Fibroblast of lung (primary cell): ENCODE measurements at regions not wholly inside any gene's neighbourhood (a gene's known extent, or its start where the extent isn't known, plus 50 kb on each side); places are given as distances from the start of the nearest gene placed in this dataset.

Experiments
- CTCF ChIP-seq, 2 donors: IDR thresholded peaks in 1 of 2; conservative IDR thresholded peaks in 1 of 2; 1 replicate in 1 of 2; 2 replicates in 1 of 2; pipeline ENCODE4 v1.5.1; 2011 to 2012; ENCODE audit warnings: low read length in 2 of 2, control low read depth in 1 of 2, inconsistent platforms in 1 of 2, low read depth in 1 of 2, mild to moderate bottlenecking in 1 of 2
- EZH2 ChIP-seq: IDR thresholded peaks from 2 replicates; pipeline ENCODE4 v1.5.1; 2012; ENCODE audit warnings: low read length, control low read depth, mild to moderate bottlenecking; ENCODE audit errors: missing control alignments

- no peak for TF ChIP-seq CTCF (conservative IDR thresholded peaks at IDR 0.05 in 1 of 2, IDR thresholded peaks at IDR 0.05 in 1 of 2; ENCODE audit: low read depth in 1 of 2, low read length in 2 of 2)
- no peak for TF ChIP-seq EZH2
These were observed 50.2 kb upstream of the PHLPP1 start for GRCh38 chr18:62665188-62665587.
